GM19452 (cell line): ENCODE measurements at regions not wholly inside any gene's neighbourhood (a gene's known extent, or its start where the extent isn't known, plus 50 kb on each side); places are given as distances from the start of the nearest gene placed in this dataset.
"Not testable (repeated sequence)": the region's sequence is repeated elsewhere in the genome, so short reads cannot be mapped to it uniquely, and the experiment has no call there.

Source experiments
- ATAC-seq: cut with Tn5 transposase; IDR thresholded peaks from one replicate; pipeline ENCODE4 v1.9.1; 2021; ENCODE audit not compliant: unreplicated experiment

DNA sequence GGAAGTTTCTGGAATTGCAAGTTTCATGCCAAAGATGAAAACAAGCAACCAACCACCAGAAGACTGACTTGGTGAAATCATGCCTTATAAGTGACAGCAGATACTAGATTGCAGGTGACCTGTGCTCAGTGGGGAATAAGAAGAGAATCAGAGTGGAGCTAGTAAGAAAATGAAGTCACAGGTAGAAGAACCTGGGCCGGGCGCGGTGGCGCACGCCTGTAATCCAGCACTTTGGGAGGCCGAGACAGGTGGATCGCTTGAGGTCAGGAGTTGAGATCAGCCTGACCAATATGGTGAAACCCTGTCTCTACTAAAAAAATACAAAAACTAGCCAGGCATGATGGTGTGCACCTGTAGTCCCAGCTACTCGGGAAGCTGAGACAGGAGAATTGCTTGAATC is 251.7 kb upstream of the PODXL start:
- not testable (repeated sequence) for ATAC-seq

DNA sequence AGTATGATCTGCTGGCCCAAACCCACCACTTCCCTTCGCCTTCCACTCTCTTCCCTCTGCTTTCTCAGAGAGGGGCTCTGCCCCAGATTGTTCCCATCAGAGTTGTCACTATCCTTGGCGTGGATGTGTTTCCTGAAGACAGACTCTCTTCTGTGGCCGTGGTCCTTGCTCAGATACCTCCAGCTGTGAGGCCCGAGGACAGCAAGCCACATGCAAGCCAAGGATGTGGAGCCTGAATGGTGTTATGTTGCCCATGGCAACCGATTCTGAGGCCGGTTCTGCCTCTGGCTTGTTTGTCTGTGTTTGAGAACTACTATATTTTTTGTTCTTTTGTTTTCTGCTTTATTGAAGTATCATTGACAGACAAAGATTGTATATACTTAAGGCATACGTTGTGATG is 247.4 kb upstream of the PODXL start:
- no peak for ATAC-seq

DNA sequence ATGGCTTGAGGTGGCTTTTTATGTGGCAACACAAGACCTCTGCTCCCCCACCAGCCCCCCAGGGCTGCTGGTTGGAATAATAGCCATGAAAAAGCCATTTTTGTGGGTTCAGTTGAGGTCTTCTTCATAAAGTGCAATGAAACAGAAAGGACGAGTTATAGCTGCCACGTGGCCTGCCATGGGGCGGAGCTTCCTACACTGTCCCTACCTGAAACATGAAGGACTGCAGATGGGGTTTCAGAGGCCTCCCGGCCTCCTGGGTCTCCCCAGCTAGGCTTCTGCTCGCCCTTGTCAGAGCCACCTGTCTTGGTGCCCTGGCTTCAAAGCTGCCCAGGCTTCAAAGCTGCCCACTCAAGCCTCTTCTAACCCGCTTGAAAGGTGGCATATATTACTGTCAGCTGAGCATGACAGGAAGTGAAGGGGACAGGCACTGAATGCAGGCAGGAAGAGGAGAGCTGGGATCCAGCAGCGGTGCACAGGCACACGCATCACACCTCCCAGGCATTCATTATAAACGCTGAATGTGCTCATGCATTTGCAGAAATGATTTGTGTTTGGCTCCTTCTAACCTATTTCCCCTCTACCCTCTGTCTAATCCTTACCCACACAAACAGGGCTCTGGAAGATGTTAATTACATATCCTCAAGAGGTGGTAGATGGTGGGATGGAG is 245.9 kb upstream of the PODXL start:
- no peak for ATAC-seq

DNA sequence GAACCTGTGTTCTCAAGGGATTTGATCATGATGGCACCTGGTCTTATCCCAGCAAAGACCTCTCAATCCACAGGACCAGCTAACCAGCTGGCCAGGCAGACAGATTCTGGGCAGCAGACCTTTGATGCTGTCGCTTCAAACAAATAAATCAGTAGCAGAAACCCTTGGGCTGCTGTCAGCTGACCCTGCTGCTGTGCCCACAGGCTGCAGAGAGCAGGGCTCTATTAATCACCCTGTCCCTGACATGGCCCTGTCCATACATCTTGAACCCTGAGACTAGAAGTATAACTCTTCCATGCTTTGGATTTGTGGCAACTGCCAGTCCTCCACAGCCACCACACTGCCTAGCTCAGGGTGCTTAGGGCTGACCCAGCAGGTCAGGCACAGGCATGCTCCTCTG is 244.1 kb upstream of the PODXL start:
- ATAC-seq = no peak

DNA sequence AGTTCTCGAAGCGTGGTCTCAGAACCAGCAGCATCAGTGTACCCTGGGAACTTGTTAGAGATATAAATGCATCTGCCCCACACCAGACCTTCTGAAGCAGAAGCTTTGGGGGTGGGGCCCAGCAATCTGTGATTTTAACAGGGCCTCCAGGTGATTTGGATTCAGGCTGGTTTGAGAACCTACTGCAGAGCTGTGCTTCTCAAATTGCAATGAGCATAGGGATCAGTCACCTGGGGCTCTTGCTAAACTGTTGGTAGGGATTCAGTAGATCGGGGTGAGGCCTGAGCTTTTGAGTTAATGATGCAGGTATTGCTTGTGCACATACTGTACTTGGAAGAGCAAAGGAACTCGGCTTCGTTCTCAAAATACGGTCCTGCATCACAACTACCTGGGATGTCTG is 243.6 kb upstream of the PODXL start:
- no peak for ATAC-seq

DNA sequence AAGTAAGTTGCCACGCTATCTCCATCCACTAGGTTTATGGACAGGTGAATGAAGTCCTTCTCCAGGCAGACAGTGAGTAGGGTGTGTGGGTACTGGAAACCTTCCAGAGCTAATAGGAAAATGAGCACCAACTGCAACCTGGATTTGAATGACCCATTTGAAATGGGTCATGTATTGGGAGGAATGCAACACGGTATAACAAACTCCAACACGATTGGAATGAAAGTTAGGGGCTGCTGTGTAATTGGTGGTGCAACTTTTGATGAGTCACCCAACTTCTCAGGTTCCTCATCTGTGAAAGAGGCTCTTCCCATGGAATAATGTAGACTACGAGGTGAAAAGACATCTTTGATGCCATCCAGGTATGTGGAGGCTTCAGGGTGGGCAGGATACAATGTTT is 241.4 kb upstream of the PODXL start:
- no peak for ATAC-seq

DNA sequence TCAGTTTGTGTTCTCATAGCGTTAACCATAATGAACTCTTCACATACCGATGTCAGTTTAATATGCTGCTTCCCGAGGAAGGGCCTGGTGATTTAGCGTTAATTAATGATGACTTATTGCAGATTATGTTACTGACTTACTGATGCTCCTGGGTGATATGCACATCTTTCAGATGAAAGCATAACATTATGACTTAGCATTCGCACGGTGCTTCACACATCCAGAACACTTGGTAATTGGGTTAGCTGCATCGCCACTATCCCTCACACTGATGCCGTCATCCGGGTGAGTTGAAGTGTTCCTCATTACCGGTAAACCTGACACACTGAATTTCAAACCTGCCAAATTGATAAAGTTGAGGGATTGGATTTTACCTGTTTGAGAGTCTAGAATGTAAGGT is 239.0 kb upstream of the PODXL start:
- no peak for ATAC-seq

DNA sequence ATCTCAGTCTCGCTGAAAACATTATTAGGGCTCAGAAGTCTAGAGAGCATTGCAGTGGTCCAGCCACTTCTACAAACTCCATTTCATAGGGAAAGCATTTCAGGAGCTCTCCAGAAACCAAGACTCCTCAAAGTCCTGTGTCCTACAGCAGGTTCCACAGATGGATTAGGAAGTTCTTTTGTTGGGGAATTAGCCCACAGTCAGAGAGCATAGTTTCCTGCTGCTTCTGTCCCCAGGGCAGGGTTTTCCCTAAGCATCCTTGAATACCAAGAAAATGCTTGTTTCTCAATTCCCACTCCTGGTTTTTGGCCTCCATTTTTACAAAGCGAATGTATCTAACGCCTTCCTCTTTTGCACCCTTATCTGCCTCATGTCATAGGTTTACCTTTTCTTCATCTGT is 235.9 kb upstream of the PODXL start:
- no peak for ATAC-seq

DNA sequence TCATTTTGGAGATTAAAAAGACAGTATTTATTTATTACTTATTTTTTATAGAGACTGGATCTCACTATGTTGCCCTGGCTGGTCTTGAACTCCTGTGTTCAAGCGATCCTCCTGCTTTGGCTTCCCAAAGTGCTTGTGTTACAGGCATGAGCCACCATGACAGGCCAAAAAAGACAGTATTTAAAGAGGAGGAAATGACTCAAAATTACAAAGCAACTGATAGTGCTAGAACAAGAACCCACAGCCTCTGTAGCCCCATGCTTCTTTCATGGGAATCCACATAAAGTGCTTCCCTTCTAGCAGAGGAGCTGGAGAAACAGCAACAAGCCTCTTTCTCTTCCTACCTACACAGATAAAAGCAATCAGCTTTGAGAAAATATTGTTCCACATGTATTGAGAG is 230.7 kb upstream of the PODXL start:
- ATAC-seq = no peak

DNA sequence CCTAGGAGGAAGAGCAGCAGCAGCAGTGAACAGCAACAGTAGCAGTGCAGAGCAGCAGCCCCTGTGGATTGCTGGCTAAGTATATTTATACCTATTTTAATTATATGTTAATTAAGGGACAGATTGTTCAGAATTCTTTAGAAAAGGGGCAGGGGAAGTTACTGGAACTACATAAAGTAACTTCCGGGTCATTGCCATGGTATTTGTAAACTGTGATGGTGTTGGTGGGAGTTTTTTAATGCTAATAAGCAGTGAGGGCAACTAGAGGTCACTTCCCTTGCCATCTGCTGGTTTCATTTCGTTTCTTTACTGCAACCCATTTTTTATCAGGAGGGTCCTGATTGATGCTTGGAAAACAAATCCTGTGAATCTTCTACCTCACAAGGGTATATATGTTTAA is 229.8 kb upstream of the PODXL start:
- no peak for ATAC-seq

DNA sequence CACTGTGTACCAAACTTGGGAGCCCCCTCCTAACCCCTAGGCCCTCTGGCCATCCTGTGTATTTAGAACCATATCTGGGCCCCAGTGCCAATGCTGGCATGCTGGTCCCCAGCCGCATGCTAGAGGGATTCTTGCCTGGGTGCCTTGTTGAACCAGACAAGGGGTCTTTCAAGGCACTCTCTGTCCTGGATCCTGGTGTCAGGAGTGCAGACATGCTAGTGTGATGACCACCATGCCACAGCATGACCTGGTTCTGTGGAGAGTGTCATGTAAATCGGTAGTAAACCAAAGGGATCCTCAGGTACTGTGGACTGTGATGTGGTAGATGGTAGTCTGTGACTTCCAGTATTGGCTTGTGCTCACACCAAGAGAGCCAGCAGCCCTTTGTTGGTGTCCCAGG is 222.2 kb upstream of the PODXL start:
- ATAC-seq = no peak

DNA sequence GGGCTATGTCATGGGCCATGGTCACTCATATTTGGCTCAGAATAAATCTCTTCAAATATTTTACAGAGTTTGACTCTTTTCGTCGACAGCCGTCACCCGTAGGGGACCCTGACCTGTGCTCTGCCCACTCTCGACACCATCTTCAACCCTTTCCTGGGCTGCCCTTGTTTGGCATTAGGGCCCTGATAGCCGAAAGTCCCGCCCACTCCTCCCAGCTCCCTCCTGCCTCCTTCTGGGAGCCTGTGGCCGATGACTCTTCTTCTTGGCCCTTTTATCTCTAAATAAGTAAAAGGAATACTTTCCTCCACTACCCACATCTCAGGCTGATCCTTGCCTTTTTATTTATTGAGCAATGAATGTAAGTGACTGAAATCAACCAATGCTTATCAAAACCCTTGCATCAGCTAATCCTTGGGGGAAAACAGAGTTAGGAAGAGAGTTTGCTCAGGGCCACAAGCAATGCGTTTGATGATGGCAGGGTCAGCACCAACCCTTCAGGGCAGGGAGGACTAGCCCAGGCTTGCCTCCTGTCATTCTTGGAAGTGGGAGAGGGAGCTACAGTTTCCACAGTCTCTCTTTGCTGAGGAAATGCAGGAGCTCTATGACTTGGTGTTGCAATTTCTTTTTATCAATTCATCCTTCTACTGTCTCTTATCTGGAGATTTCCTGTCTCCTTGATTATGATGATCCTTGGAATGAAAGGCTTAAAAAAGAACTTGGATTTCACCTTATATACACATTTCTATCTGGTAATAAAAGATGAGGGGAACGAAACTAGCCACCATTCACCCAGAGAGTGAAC is 218.2 kb upstream of the PODXL start:
- ATAC-seq = no peak

DNA sequence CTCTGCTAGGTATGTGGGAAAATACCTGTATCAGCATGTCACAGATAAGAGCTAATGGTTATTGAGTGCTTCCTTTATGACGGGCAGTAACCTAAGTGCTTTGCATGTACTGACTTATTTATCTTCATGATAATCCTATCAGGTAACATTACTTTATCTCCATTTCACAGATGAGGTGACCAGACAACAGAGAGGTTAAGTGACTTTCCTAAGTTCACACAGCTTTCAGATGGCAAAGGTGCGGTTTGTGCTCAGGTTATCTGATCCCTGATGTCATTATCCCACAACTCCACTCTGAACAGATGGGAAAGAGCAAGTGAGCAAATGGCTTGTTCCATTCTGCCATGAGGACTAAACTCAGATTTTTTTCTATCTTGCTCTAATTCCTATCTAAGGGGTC is 217.0 kb upstream of the PODXL start:
- ATAC-seq = no peak

DNA sequence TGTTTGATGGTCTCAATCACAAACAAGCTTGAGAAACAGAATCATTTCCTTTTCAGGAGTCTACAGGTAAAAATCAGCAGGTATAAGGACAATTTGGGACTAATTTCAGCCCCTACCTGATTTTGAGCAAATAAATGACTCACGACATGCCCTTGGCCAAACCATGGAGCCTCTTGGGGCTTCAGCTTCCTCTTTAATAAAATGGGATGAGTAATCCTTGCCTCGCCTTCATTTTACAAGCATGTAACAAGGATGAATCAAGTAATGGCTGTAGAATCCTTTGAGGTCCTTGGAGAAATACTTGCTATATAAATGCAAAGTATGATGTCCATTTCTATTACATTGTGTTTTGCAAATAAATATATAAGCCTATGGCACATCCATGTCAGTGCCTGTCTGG is 212.8 kb upstream of the PODXL start:
- no peak for ATAC-seq

DNA sequence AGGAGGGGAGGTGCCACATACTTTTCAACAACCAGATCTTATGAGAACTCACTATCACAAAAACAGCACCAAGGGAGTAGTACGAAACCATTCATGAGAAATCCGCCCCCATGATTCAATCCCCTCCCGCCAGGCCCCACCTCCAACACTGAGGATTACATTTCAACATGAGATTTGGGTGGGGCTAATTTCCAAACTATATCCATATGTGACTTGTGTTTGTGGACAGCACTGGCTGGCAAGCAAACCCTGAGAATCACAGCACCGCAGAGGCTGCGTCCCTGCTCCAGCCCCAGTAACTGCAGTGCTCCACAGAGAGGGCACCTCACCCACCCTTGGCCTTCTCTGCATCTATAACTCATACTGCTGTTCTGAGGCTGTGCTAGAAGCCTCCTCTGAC is 211.2 kb upstream of the PODXL start:
- no peak for ATAC-seq

DNA sequence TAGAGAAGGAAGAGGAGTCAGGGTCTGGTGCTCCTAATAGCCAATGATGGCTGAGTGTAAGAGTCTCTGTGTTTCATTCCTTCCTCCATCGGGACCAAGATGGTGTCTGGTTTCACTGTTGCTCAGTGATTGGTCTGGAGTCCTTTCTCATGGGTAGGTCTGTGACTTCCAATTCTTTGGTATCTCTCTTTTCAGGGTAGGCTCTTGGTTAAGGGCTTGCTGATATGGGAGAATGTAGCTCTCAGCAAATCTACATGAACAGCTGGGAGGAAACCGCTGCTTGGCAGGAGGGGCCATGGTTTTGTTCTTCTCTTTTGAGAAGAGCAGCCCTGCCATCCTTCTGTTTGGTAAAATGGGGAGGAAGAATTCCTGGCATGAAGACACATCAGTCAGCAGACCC is 209.1 kb upstream of the PODXL start:
- no peak for ATAC-seq

DNA sequence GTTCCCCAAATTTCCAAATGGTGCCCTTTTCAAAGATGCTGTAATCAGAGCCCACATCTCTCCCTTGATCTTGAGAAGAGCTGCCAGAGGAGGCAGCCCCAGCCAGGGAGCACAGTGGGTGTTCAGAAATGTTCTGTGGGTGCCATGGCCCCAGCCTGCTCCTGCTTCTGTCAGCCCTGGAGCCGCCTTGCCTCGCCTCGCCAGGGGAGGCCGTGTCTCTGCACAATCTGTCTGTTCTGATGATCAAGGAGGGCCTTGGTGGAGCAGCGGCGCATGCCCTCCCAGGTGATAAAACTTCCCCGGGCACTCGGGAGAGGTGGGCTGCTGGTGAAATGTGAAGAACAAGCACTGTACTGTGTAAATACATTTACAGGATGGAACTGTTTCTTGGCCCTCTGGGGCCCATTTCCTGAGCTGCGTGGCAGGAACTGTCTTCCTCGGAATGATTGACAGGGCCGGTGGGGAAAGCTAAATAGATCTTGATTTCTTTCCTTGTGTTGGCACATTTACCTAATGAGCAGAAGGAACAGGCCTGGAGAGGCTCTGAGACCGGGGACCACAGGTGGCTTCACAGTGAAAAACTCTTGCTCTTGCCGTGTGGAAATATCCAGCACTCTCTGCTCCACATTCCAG is 207.8 kb upstream of the PODXL start:
- no peak for ATAC-seq

DNA sequence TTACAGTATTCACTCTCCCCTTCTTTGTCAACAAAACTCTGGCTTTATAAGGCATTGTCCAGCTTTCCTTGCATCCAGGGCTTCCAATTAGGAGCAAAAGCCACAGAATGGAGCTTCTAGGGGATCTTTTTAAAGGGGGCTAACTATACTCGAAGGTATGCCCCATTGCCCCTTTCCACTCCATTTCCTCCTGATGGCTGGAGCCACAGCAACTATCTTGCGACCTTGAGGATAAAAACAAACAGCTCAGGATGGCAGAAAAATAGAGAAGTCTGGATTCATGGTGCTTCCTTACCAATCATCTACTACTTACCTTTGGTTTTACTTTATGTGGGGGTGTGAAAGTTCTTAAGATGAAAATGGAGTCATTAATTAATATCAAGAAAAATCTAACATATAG is 206.3 kb upstream of the PODXL start:
- ATAC-seq = no peak

DNA sequence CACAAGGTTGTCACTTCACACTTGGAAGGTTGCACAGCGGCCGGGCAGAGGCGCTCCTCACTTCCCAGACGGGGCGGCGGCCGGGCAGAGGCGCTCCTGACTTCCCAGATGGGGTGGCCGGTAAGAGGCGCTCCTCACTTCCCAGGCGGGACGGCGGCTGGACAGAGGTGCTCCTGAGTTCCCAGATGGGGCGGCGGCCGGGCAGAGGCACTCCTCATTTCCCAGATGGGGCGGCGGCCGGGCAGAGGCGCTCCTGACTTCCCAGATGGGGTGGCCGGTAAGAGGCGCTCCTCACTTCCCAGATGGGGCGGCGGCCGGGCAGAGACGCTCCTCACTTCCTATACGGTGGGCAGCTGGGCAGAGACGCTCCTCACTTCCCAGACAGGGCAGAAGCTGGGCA is 199.4 kb upstream of the PODXL start:
- not testable (repeated sequence) for ATAC-seq

DNA sequence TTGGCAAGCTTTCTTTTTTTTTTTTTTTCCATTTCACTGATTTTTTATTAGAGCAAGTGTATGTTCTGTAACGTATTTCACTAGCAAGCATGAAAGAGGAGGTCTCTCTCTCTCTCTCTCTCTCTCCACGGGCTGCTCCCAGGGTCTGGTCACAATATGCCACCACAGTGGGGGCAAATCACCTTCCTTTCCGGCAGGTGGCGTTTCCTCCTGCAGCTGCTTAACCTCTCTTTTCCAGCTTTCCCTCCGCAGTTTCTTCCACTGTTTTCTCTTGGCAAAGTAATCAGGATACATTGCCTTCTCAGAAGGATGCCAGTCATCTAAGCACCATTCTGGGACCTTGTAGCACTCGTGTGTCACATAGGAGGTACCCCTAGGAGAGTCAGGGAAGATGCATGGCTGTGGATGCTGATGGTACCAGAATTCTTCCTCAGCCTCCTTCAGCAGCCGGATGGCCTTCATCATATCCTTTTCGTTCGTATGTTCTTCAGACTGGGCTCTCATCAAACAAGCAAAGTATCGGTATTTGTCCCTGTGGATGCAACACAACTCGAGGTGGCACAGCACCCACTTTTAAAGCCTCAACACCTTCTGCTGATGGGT is 197.3 kb upstream of the PODXL start:
- no peak for ATAC-seq

DNA sequence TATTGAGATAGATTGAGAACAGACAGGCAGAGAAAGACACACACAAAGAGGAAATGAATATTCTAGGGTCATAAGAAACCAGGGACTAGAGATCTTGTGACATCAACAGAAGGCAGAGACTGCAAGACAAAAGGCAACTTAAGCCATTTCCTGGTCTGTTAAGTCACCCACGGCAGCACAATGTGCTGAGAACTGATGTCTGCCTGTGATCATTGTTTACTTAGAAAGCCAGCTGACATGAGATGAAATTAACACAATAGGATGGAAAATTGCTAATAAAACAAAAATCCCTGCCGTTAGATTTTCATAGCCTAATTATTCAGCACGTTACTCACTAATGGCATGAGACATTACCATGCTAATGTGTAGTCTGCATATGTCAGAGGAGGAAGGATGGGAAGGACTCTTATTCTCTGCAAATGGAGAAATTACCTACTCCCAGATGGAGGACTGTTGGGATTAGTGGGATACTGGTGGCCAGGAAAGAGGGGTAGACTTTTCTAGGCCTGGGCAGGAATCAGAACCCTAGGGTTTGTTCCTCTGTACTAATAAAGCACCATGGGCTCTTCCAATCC is 191.3 kb upstream of the PODXL start:
- ATAC-seq = no peak
